Right atrium auricular region (tissue), 2 donors: ENCODE measurements at regions not wholly inside any gene's neighbourhood (a gene's known extent, or its start where the extent isn't known, plus 50 kb on each side); places are given as distances from the start of the nearest gene placed in this dataset.
A peak's percentile ranks its signal among the peaks of the same experiment; 100 is the strongest.

Experiments used
- DNase-seq: peaks from one replicate; pipeline ENCODE4 v3.0.0-alpha.2; 2019; ENCODE audit warnings: low spot score
- H3K27ac ChIP-seq, 2 donors: fragments of 200-600 bp; sonication (generic); 1 replicate in 1 of 2; 2 replicates in 1 of 2; pipeline ENCODE4 v1.5.1; 2016 to 2019
- H3K27me3 ChIP-seq, 2 donors: fragments of 200-600 bp; sonication (generic); one replicate each; pipeline versions ENCODE4 v1.5.1 to v1.6.0; 2017 to 2019
- H3K36me3 ChIP-seq: fragments of 200-600 bp; sonication (generic); one replicate; pipeline ENCODE4 v1.5.1; 2016
- H3K4me1 ChIP-seq, 2 donors: fragments of 200-600 bp; sonication (generic); one replicate each; pipeline versions ENCODE4 v1.5.1 to v1.6.0; 2017 to 2019
- H3K4me3 ChIP-seq, 2 donors: fragments of 200-600 bp; sonication (generic); 1 replicate in 1 of 2; 2 replicates in 1 of 2; pipeline ENCODE4 v1.5.1; 2017 to 2019; ENCODE audit warnings: mild to moderate bottlenecking in 1 of 2, moderate library complexity in 1 of 2
- H3K9me3 ChIP-seq, 2 donors: fragments of 200-600 bp; sonication (generic); one replicate each; pipeline ENCODE4 v1.5.1; 2019
- CTCF ChIP-seq, 2 donors: fragments of 200-600 bp; sonication (generic); IDR thresholded peaks; one replicate each; pipeline ENCODE4 v1.5.1; 2019; ENCODE audit warnings: antibody characterized with exemption in 2 of 2

DNA sequence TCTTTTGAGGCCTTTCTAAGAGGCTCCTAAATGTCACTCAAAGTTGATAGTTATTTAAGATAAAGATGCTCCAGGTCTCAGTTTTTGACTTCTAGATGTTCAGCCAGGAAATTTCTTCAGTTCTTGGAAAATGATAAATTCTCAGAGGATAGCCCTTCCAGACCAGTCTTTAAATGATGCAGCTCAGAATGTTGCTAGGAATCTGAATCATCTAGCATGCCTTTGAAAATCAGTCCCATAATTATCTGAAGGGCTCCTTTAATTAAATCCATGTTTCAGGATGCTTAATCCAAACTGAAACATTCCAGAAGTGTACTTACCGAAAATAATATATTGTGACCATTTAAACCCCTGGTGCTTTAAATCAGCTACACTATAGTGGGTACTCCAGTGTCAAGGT is 107.5 kb upstream of the FBN2 start:
- DNase-seq: no peak
- no peaks in the 10 kb centered on the region for H3K9me3 ChIP-seq
- H3K36me3 ChIP-seq: no peaks in the 10 kb centered on the region
- H3K4me3 ChIP-seq: no peak overlapping the region
- no peaks in the 10 kb centered on the region for H3K27me3 ChIP-seq
- no peak overlapping the region for H3K27ac ChIP-seq
- no peak for TF ChIP-seq CTCF (IDR thresholded peaks at IDR 0.05)
- no peaks in the 10 kb centered on the region for H3K4me1 ChIP-seq

- Histone ChIP-seq H3K27me3 (no peaks in the 10 kb centered on the region), H3K4me3 (no peak overlapping the region), H3K36me3 (no peaks in the 10 kb centered on the region), H3K9me3 (no peaks in the 10 kb centered on the region), H3K4me1 (no peaks in the 10 kb centered on the region), H3K27ac (no peak overlapping the region)
- DNase-seq: no peak
- no peak for TF ChIP-seq CTCF (IDR thresholded peaks at IDR 0.05)
These were observed 108.1 kb upstream of the FBN2 start for GRCh38 chr5:128646176-128646575.

GRCh38 chr5:128649192-128649591 is 111.1 kb upstream of the FBN2 start:
- H3K4me1 ChIP-seq: no peaks in the 10 kb centered on the region
- H3K27me3 ChIP-seq: no peaks in the 10 kb centered on the region
- no peak overlapping the region for H3K27ac ChIP-seq
- DNase-seq: no peak
- no peaks in the 10 kb centered on the region for H3K36me3 ChIP-seq
- H3K4me3 ChIP-seq: no peak overlapping the region
- no peaks in the 10 kb centered on the region for H3K9me3 ChIP-seq
- TF ChIP-seq CTCF (IDR thresholded peaks at IDR 0.05): no peak

DNA sequence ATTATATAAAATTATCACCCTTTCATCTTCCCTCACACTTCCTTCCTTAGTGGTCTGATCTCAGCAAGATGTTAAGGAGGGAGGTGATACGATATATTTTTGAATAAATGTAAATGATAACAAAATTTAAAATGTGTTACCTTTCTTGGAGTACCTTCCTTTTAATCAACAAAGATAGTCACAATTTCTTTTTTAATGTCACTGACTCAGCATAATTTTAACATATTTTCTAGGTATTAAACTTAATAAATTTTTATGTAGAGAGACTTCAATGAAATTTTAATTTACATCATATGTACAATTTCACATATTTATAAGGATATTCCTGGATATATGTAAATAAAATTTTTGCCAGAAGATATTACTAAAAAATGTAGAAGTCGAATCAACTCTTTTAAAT is 125.0 kb upstream of the FBN2 start:
- Histone ChIP-seq H3K4me3 (no peak overlapping the region), H3K4me1 (no peaks in the 10 kb centered on the region), H3K27ac (no peak overlapping the region), H3K9me3 (no peaks in the 10 kb centered on the region), H3K36me3 (no peaks in the 10 kb centered on the region), H3K27me3 (no peaks in the 10 kb centered on the region)
- DNase-seq: no peak
- no peak for TF ChIP-seq CTCF (IDR thresholded peaks at IDR 0.05)

GRCh38 chr5:128665747-128666355 is 127.8 kb upstream of the FBN2 start:
- TF ChIP-seq CTCF (IDR thresholded peaks at IDR 0.05): no peak
- no peaks in the 10 kb centered on the region for H3K36me3 ChIP-seq
- H3K27ac ChIP-seq: no peak overlapping the region
- no peak for DNase-seq
- no peaks in the 10 kb centered on the region for H3K27me3 ChIP-seq
- H3K9me3 ChIP-seq: no peaks in the 10 kb centered on the region
- no peak overlapping the region for H3K4me3 ChIP-seq
- H3K4me1 ChIP-seq: no peaks in the 10 kb centered on the region

DNA sequence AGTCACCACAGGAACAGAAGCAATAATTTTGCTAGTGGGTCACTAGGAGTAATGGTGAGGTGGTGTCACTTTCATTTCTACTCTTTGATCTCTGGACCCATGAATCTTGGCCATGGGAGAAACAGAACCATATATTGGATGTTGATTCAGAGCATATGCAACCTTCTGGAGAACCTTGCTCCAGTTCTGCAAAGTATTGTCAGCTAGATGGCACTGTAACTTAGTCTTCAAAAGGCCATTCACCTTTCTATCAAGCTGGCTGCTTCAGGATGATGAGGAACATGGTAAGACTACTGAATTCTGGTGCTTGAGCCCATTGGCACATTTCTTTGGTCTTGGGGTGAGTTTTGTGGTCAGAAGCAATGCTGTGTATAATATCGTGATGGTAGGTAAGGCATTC is 129.1 kb upstream of the FBN2 start:
- DNase-seq: no peak
- peak in 1 of 2 donors; percentile 54 for TF ChIP-seq CTCF (IDR thresholded peaks at IDR 0.05)

More for the DNA sequence above, 129.1 kb upstream of the FBN2 start:
- Histone ChIP-seq H3K4me1 (no peaks in the 10 kb centered on the region), H3K9me3 (no peaks in the 10 kb centered on the region), H3K27ac (no peak overlapping the region), H3K36me3 (no peaks in the 10 kb centered on the region), H3K27me3 (no peaks in the 10 kb centered on the region), H3K4me3 (no peak overlapping the region)
